Stimulated activated effector memory CD8-positive, alpha-beta T cell treated with anti-CD3 and anti-CD28 coated beads, Interleukin-12 subunit alpha, Interleukin-12 subunit beta, amount 100 ng/mL, for 72 hours (primary cell): ENCODE measurements at regions not wholly inside any gene's neighbourhood (a gene's known extent, or its start where the extent isn't known, plus 50 kb on each side); places are given as distances from the start of the nearest gene placed in this dataset.

Experiments
- ATAC-seq: fragments of 150-1000 bp; cut with Tn5 transposase; 2 replicates; pipeline ENCODE4 v1.10.0; 2021
- DNase-seq, 2 donors: peaks; one replicate each; pipeline ENCODE4 v3.0.0; 2021 to 2022; ENCODE audit warnings: low spot score in 2 of 2
- H3K27ac Mint-ChIP-seq: one replicate; pipeline ENCODE4 v1.8.0; 2022; ENCODE audit warnings: mild to moderate bottlenecking, mixed read lengths
- H3K36me3 Mint-ChIP-seq: one replicate; pipeline ENCODE4 v1.8.0; 2022; ENCODE audit warnings: mild to moderate bottlenecking, mixed read lengths
- H3K4me1 Mint-ChIP-seq: one replicate; pipeline ENCODE4 v1.8.0; 2022; ENCODE audit warnings: mixed read lengths
- H3K4me3 Mint-ChIP-seq: one replicate; pipeline ENCODE4 v1.8.0; 2022; ENCODE audit warnings: mild to moderate bottlenecking, mixed read lengths
- H3K9me3 Mint-ChIP-seq: one replicate; pipeline ENCODE4 v1.8.0; 2022; ENCODE audit warnings: mixed read lengths

DNA sequence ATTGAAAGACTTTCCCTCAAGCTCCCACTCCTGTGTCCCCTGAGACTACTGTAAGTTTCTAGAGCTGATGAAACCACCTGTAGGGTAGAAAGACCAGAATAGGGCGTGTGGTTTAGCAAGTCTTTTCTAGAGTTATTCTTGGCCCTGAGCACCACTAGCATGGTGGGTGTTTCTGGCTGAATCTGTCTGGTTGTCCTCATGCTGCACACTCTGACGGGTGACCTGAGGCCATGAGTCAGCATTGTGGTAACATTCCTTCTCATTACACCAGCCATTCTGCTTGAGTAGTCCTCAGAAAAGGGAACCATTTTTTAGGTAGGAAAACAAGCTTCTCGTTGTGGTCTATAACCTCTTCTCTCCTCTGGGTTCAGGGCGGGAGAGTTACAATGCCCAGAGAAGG lies 250.3 kb downstream of the SNX13 start:
- Mint-ChIP-seq H3K4me3 (no peak overlapping the region), H3K36me3 (no peaks in the 10 kb centered on the region), H3K27ac (no peak overlapping the region), H3K9me3 (no peaks in the 10 kb centered on the region), H3K4me1 (no peaks in the 10 kb centered on the region)
- ATAC-seq (no peak), DNase-seq (no peak)

DNA sequence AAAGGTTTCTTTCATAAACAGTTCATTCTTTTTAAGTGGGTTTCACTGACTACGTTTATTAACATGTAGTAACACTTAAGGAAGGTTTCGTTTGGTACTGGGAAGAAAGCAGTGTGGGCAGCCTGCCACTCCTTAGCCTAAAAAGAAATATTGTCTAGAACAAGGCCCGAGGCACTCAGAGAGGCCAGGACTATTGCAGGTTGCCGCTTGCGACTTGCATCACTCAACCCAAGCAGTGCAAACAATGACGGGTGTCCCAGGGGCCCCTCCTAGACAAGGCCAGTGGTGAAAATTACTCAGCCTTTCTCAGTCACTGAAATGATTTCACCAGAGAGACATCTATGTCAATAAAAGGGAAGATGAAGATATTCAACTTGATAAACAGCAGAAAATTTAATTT lies 243.9 kb downstream of the SNX13 start:
- ATAC-seq (no peak), DNase-seq (no peak)

DNA sequence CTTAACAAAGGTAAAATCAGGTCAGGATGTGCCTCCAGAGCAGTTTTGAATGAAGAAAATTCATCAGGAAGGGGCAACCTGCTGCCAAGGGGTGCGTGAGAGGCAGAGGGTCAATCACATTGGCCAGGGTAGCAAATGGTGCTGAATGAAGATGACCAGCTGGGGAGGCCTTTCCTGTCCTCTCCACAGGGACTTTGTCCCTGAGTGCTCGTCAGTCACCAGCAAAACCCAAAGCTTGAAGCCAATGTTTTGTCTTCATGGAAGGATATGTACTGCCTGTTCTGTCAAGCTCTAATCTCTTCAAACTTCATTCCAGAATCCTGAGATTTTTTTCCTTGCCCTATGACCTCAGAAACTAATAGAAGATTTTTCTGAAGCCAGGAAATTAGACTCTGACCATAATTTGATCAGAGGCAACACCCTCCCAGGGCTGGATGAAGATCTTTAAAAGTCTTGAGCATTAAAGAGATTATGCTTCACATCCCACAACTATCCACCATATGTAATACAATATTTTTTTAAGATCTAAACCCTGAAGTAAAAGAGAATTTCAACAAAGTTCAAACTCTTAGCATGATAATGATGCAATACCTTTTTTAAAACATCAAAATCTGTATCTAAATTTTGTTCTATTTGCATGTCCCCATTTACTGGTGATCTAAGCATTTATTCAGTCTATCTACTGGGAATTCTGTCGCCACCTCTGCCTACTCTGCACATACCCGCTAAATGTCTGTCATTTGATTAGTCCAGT lies 243.0 kb downstream of the SNX13 start:
- H3K27ac Mint-ChIP-seq, result no peak overlapping the region
- ATAC-seq, result no peak
- DNase-seq, result no peak
- H3K4me1 Mint-ChIP-seq, result no peaks in the 10 kb centered on the region
- no peaks in the 10 kb centered on the region for H3K36me3 Mint-ChIP-seq
- peaks cover 18% of the 10 kb centered on the region for H3K9me3 Mint-ChIP-seq
- H3K4me3 Mint-ChIP-seq, result no peak overlapping the region

More for the DNA sequence above, 243.9 kb downstream of the SNX13 start:
- H3K27ac Mint-ChIP-seq, result no peak overlapping the region
- no peak overlapping the region for H3K4me3 Mint-ChIP-seq
- no peaks in the 10 kb centered on the region for H3K4me1 Mint-ChIP-seq
- peaks cover 18% of the 10 kb centered on the region for H3K9me3 Mint-ChIP-seq
- no peaks in the 10 kb centered on the region for H3K36me3 Mint-ChIP-seq

DNA sequence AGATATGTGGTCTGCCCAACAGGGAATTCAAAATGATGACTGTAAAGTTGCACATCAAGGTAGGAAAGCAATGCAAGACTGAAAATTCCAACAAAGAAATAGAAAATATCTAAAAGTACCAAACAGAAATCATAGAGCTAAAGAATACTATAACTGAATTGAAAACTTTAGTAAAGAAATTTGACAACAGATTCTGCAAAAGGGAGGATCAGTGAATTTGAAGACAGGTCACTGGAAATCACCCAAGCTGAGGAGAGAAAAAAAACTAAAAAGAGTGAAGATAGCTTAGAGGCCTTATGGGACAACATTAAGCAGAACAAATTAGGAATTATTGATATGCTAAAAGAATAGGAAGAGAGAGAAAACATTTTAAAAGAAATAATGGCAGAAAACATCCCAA lies 240.6 kb downstream of the SNX13 start:
- no peaks in the 10 kb centered on the region for H3K36me3 Mint-ChIP-seq
- peaks cover 18% of the 10 kb centered on the region for H3K9me3 Mint-ChIP-seq
- H3K4me1 Mint-ChIP-seq, result no peaks in the 10 kb centered on the region
- DNase-seq (no peak), ATAC-seq (no peak)
- H3K27ac Mint-ChIP-seq, result no peak overlapping the region
- no peak overlapping the region for H3K4me3 Mint-ChIP-seq

DNA sequence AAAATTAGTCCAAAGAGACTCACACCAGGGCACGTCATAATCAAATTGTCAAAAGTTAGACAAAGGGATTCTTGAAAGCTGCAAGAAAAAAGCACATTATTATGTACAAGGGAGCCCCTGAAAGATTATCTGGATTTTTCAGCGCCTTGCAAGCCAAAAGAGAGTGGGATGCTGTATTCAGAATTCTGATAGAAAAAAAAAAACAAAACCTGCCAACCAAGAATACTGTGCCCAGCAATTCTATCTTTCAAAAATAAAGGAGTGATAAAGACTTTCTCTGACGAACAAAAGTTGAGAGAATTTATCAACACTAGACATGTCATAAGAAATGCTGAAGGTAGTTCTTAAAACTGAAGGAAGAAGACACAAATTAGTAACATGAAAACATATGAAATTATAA lies 240.2 kb downstream of the SNX13 start:
- Mint-ChIP-seq H3K4me3 (no peak overlapping the region), H3K4me1 (no peaks in the 10 kb centered on the region), H3K36me3 (no peaks in the 10 kb centered on the region), H3K27ac (no peak overlapping the region), H3K9me3 (peaks cover 18% of the 10 kb centered on the region)
- ATAC-seq, result no peak
- DNase-seq, result no peak

DNA sequence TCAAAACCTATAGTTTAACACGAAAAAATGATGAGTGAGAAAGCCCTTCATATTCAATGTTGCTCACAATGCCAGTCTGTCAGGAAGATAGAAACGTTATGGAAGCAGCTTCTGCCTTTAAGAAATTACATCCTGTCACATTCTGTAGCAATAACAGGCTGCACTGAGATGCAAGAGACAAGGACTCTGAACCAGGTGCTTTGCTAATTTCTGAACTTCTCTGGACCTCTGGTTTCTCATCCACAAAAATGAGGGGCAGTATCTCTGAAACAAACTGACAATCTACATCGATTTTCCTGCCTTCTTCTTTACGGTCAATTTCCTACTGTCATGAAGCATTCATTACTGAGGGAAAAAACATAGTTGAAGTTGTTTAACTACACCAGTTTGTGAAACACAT lies 234.0 kb downstream of the SNX13 start:
- Mint-ChIP-seq H3K9me3 (no peaks in the 10 kb centered on the region), H3K36me3 (no peaks in the 10 kb centered on the region), H3K27ac (no peak overlapping the region), H3K4me3 (no peak overlapping the region), H3K4me1 (no peaks in the 10 kb centered on the region)
- DNase-seq (no peak), ATAC-seq (no peak)

DNA sequence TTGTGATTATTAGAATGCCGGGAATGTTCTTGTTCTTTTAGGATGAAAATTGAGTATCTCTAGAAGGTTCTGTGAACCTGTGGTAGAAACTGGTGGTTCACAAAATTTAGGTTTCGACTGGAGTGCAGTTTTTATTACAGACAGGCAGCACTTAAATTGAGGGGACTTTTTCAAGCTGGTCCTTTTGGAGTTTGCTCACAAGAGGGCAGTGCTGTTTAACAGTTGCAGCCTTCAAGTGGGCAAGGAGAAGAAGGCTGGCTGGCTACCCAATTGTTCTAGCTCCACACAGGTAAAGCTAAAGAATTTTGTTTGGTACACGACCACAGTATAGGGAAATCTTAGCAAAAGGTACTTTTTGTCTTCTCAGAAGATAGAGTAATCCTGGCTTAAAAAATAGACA lies 233.6 kb downstream of the SNX13 start:
- H3K27ac Mint-ChIP-seq, result no peak overlapping the region
- peak in 1 of 2 donors; percentile 58 for DNase-seq

DNA sequence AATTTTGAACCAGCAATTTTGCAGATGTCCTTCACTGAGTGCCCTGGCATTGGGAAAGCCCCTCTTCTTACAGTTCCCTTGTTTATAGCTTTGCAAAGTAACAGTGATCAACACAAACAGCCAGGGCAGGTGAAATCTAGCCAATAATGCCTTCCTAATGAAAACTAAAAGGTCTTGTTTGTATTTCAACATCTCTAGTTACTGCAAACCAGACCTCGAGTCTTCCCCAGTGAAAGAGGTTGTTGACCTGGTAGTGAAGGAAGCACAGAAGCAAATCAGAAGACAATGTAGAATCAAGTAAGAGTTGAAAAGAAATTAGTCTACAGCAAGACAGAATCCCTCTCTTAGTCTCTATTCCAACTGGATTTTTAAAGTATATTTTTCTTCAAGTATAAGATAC lies 231.2 kb downstream of the SNX13 start:
- Mint-ChIP-seq H3K4me3 (no peak overlapping the region), H3K36me3 (no peaks in the 10 kb centered on the region), H3K4me1 (no peaks in the 10 kb centered on the region), H3K27ac (no peak overlapping the region), H3K9me3 (no peaks in the 10 kb centered on the region)
- DNase-seq, result no peak
- ATAC-seq, result no peak

More for the DNA sequence above, 233.6 kb downstream of the SNX13 start:
- Mint-ChIP-seq H3K36me3 (no peaks in the 10 kb centered on the region), H3K9me3 (no peaks in the 10 kb centered on the region), H3K4me3 (no peak overlapping the region), H3K4me1 (no peaks in the 10 kb centered on the region)
- ATAC-seq, result peak; percentile 69

DNA sequence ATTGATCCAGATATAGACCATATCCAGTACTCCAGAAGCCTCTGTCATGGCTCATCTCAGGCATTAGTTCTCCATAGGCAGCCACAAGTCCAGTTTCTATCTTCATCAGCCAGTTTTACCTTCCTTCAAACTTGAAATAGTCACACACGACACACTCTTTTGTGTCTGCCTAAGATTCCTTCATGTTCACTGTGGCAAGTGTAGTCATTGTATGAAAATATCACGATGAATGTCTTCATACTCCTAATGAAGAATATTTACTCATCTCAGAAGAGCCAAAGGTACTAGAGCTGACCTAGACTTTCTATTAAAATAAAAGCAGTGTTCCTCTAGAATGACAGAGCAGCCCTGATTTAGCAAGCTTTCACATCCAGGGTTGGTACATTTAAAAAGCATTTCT lies 230.7 kb downstream of the SNX13 start:
- Mint-ChIP-seq H3K27ac (no peak overlapping the region), H3K9me3 (no peaks in the 10 kb centered on the region), H3K4me1 (no peaks in the 10 kb centered on the region), H3K4me3 (no peak overlapping the region), H3K36me3 (no peaks in the 10 kb centered on the region)
- DNase-seq (no peak), ATAC-seq (peak; percentile 56)

DNA sequence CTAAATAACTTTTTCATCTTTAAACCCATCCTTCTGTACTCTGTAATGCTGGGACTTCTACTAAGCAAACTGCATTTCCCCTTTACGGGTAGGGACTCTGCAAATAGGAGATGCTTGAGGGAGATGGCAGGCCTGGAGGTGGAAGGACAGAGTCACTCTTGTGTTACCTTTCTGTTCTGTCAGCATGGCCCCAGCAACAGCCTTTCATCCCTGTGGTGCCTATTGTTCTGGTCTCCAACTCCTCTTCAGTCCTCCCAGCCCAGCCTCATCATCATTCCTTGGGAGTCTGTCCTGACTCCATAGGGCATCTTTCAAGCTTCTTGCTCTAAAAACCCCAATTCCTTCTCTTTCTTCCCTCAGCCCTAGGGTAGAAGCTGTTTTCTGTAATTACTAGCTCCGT lies 230.0 kb downstream of the SNX13 start:
- Mint-ChIP-seq H3K4me1 (no peaks in the 10 kb centered on the region), H3K4me3 (no peak overlapping the region)

DNA sequence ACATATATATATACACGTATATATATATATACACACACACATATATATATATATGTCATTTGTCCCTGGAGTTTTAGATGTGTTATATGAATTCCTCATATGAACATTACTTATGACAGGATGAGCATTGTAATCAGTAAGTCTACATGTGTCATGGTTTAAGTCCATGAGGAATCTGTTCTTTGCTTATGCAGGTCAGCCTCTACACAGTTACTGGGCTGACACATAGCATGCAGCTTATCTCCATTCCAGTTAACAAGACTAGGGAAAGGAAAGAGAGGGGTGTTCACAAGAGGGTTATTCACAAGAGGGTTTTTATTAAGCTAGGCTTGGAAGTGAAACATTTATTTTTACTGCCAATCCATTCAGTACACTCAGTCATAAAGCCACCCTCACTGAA lies 226.7 kb downstream of the SNX13 start:
- no peaks in the 10 kb centered on the region for H3K9me3 Mint-ChIP-seq
- H3K4me1 Mint-ChIP-seq, result no peaks in the 10 kb centered on the region

More for the DNA sequence above, 230.0 kb downstream of the SNX13 start:
- no peak for DNase-seq
- Mint-ChIP-seq H3K36me3 (no peaks in the 10 kb centered on the region), H3K27ac (no peak overlapping the region), H3K9me3 (no peaks in the 10 kb centered on the region)
- no peak for ATAC-seq

DNA sequence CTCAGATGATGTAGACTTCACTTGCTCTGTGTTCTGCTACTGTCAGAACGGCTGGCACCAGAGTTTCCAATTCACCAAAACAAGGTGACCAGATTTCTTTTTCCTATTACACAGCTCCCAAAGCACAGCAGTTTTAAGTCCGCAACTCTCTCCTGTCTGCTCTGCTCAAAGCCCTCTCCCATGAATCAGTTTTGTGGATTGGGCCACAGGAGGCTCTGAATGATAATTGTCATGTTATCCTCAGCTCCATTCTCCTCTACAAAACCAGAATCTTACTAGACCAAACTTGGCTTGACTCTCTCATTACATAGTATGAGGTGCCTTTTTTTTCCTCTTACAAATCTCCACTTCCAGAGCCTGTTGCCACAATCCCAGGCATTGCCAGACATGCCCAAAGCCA lies 223.5 kb downstream of the SNX13 start:
- H3K4me3 Mint-ChIP-seq, result no peak overlapping the region
- no peaks in the 10 kb centered on the region for H3K36me3 Mint-ChIP-seq

More for the DNA sequence above, 226.7 kb downstream of the SNX13 start:
- Mint-ChIP-seq H3K36me3 (no peaks in the 10 kb centered on the region), H3K4me3 (no peak overlapping the region), H3K27ac (no peak overlapping the region)
- ATAC-seq (no peak), DNase-seq (no peak)

DNA sequence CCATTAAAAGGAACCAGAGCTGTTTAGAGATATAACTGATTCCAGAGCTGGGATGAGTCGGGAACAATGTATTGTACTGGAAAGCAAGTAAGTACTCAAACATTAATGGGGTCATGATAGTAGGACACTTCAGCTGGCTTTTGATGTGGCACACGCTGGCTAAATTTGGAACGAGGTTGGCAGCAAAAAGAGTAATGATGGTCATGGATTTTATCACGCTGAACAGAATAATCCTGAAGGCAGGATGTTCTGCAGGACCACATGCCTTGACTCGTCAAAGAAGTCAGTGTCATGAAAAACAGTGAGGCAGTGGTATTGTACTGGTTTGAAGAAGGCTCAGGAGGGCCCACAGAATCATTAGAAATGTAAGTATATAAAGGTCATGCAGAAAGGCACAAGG lies 220.3 kb downstream of the SNX13 start:
- Mint-ChIP-seq H3K4me1 (no peaks in the 10 kb centered on the region), H3K9me3 (no peaks in the 10 kb centered on the region), H3K27ac (no peak overlapping the region), H3K4me3 (no peak overlapping the region), H3K36me3 (no peaks in the 10 kb centered on the region)
- ATAC-seq (no peak), DNase-seq (no peak)

More for the DNA sequence above, 223.5 kb downstream of the SNX13 start:
- no peaks in the 10 kb centered on the region for H3K4me1 Mint-ChIP-seq
- no peaks in the 10 kb centered on the region for H3K9me3 Mint-ChIP-seq
- DNase-seq (no peak), ATAC-seq (no peak)
- no peak overlapping the region for H3K27ac Mint-ChIP-seq

DNA sequence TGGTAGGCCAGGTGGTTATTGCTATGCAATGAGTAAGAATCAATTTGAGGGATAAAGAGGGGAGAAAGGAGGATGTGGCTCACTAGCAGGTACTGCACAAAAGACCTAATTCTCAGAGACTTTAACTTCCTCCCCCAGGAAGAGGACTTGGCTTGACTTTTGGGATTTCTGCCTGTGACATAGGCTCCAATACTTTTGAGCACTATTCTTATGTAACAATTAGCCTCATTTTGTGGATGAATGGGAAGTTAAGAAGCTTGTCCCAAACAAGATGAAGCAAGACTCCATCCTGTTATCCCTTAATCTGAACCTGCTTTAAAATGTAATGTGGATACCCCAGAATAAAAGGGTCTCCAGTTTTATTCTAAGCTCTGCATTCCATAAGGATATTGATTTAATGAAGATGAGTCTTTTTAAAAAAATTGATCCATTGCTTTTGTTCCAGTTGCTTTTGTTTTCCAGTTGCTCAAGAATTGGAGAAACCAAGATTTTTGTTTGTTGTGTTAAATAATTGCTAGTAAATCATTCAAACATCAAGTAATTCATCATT lies 218.5 kb downstream of the SNX13 start:
- H3K27ac Mint-ChIP-seq, result no peak overlapping the region
- no peaks in the 10 kb centered on the region for H3K4me1 Mint-ChIP-seq
- H3K36me3 Mint-ChIP-seq, result no peaks in the 10 kb centered on the region
- DNase-seq (no peak), ATAC-seq (no peak)
- no peaks in the 10 kb centered on the region for H3K9me3 Mint-ChIP-seq
- no peak overlapping the region for H3K4me3 Mint-ChIP-seq

DNA sequence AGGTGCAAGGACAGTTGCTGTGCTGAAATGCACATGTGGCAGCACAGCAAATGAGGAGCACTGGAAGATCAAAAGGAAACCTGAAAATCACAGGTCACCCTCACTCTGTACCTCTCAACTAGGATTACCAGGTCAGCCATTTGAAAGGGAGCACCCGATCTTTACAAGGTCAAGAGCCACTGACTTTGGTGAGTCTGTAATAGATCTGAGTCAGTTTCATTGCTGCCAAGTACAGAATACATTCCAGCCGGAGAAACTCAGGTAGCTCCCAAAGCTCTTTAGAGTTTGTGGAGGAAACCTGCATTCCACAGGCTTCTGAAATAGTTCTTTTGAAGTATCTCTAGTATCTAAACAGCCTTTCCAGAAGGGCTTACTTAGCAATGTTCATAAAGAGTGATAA lies 217.5 kb downstream of the SNX13 start:
- Mint-ChIP-seq H3K36me3 (no peaks in the 10 kb centered on the region), H3K4me1 (no peaks in the 10 kb centered on the region), H3K4me3 (no peak overlapping the region), H3K27ac (no peak overlapping the region), H3K9me3 (no peaks in the 10 kb centered on the region)
- ATAC-seq, result no peak
- no peak for DNase-seq

DNA sequence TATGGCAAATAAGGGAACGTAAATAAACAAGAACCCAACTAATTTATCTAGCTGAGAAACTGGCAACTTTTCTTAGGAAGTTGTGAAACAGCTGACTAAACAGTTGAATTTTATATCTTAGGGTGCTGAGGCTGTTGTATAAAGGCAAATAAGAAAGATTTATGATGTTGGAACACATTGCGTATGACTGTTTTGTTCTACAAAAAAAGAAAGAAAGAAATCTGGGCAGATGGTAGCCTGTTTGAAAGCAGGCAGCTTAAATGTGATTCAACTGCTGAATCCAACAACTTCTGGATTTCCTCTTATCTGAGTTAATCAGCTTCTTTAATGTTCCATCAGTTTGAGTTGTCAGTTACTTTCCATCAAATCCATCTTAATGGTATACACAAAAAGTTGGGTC lies 214.5 kb downstream of the SNX13 start:
- H3K27ac Mint-ChIP-seq, result no peak overlapping the region
- H3K4me1 Mint-ChIP-seq, result no peaks in the 10 kb centered on the region
- no peak overlapping the region for H3K4me3 Mint-ChIP-seq
- H3K36me3 Mint-ChIP-seq, result no peaks in the 10 kb centered on the region
- DNase-seq, result no peak
- ATAC-seq, result no peak
- no peaks in the 10 kb centered on the region for H3K9me3 Mint-ChIP-seq
